H1 (cell line): ENCODE measurements at regions not wholly inside any gene's neighbourhood (a gene's known extent, or its start where the extent isn't known, plus 50 kb on each side); places are given as distances from the start of the nearest gene placed in this dataset.

Source experiments
- CTCF ChIA-PET: fragments of 300-600 bp; sonication (Branson Sonifier 250); formaldehyde crosslinking; loops from one replicate; lab custom pipeline; 2021; ENCODE audit not compliant: partially characterized antibody; lab: Charles Lee
- POLR2A ChIA-PET: fragments of 300-600 bp; sonication (Branson Sonifier 250); formaldehyde crosslinking; loops from one replicate; lab custom pipeline; 2021; ENCODE audit warnings: inconsistent platforms; ENCODE audit not compliant: partially characterized antibody; lab: Charles Lee
- DNase-seq, 2 experiments: peaks; one replicate each; pipeline versions ENCODE4 v3.0.0 to v3.0.0-alpha.2; 2010 to 2022; ENCODE audit warnings: low spot score in 2 of 2, low read depth in 1 of 2, mixed read lengths in 1 of 2
- FAIRE-seq: peaks from 2 replicates; lab custom pipeline; 2011; peaks lifted over from hg19 to GRCh38; lab: Jason Lieb, UNC
- H2AFZ ChIP-seq: 2 replicates; pipeline ENCODE4 v1.8.1; 2012; ENCODE audit warnings: low read length, inconsistent platforms
- H2AK5ac ChIP-seq: 2 replicates; pipeline ENCODE4 v1.6.1; 2013; ENCODE audit warnings: low read depth, low read length
- H2BK120ac ChIP-seq: replicated peaks from 2 replicates; pipeline ENCODE3; 2013; ENCODE audit warnings: low read depth, low read length, inconsistent platforms
- H2BK12ac ChIP-seq: 2 replicates; pipeline ENCODE4 v1.6.1; 2013; ENCODE audit warnings: low read depth, low read length
- H2BK15ac ChIP-seq: 2 replicates; pipeline ENCODE4 v1.6.1; 2013; ENCODE audit warnings: low read length
- H2BK20ac ChIP-seq: 2 replicates; pipeline ENCODE4 v1.6.1; 2013; ENCODE audit warnings: low read length
- H2BK5ac ChIP-seq: 2 replicates; pipeline ENCODE4 v1.6.1; 2013; ENCODE audit warnings: low read depth, low read length
- H3K14ac ChIP-seq: 2 replicates; pipeline ENCODE4 v1.6.1; 2013; ENCODE audit warnings: inconsistent platforms; ENCODE audit not compliant: insufficient read length
- H3K18ac ChIP-seq: 2 replicates; pipeline ENCODE4 v1.6.1; 2013; ENCODE audit warnings: low read length; ENCODE audit errors: extremely low read depth
- H3K23ac ChIP-seq: 2 replicates; pipeline ENCODE4 v1.6.1; 2013; ENCODE audit warnings: inconsistent platforms; ENCODE audit not compliant: insufficient read length
- H3K23me2 ChIP-seq: 2 replicates; pipeline ENCODE4 v1.6.1; 2013; ENCODE audit warnings: low read depth, low read length
- H3K27ac ChIP-seq: 2 replicates; pipeline ENCODE4 v1.6.1; 2011; ENCODE audit warnings: low read depth, low read length, inconsistent platforms
- H3K27me3 ChIP-seq, 4 experiments: replicated peaks in 1 of 4; 1 replicate in 1 of 4; 2 replicates in 3 of 4; pipeline versions ENCODE4 v1.6.1 to v1.8.1; 2011 to 2013; ENCODE audit warnings: low read length in 3 of 4, mild to moderate bottlenecking in 3 of 4, inconsistent platforms in 2 of 4, mixed read lengths in 2 of 4, moderate library complexity in 1 of 4; ENCODE audit not compliant: control insufficient read depth in 3 of 4, insufficient read depth in 3 of 4; ENCODE audit errors: extremely low read depth in 1 of 4
- H3K36me3 ChIP-seq, 4 experiments: 2 replicates each; pipeline versions ENCODE4 v1.6.1 to v1.8.1; 2011 to 2013; ENCODE audit warnings: mild to moderate bottlenecking in 4 of 4, low read length in 3 of 4, moderate library complexity in 2 of 4, control low read depth in 1 of 4, inconsistent platforms in 1 of 4; ENCODE audit not compliant: insufficient read depth in 4 of 4, control insufficient read depth in 2 of 4
- H3K4ac ChIP-seq: replicated peaks from 2 replicates; pipeline ENCODE3; 2013; ENCODE audit warnings: low read length, low read depth, mixed read lengths, inconsistent platforms; ENCODE audit not compliant: insufficient read length
- H3K4me1 ChIP-seq, 4 experiments: replicated peaks in 1 of 4; 1 replicate in 1 of 4; 2 replicates in 3 of 4; pipeline versions ENCODE4 v1.6.1 to v1.8.1; 2011 to 2013; ENCODE audit warnings: low read length in 3 of 4, inconsistent platforms in 2 of 4, mixed read lengths in 1 of 4; ENCODE audit not compliant: insufficient read depth in 4 of 4, control insufficient read depth in 3 of 4
- H3K4me2 ChIP-seq, 2 experiments: 2 replicates each; pipeline versions ENCODE4 v1.6.1 to v1.8.1; 2011 to 2013; ENCODE audit warnings: low read depth in 2 of 2, low read length in 2 of 2, control low read depth in 1 of 2, inconsistent platforms in 1 of 2, mild to moderate bottlenecking in 1 of 2; ENCODE audit not compliant: insufficient read depth in 1 of 2
- H3K4me3 ChIP-seq, 4 experiments: fragments of 200-600, 300-600 bp in 1 of 4; sonication (generic), shearing (Covaris generic), sonication (Bioruptor Twin) in 1 of 4; 2 replicates each; pipeline versions ENCODE4 v1.5.1 to v1.8.1; 2011 to 2016; ENCODE audit warnings: low read length in 4 of 4, low read depth in 3 of 4, control low read depth in 2 of 4, inconsistent platforms in 2 of 4, mild to moderate bottlenecking in 2 of 4, mixed read lengths in 1 of 4, moderate library complexity in 1 of 4; ENCODE audit not compliant: insufficient read depth in 2 of 4; ENCODE audit errors: extremely low read depth in 1 of 4
- H3K56ac ChIP-seq: replicated peaks from 2 replicates; pipeline ENCODE3; 2013; ENCODE audit warnings: low read depth, mild to moderate bottlenecking, mixed read lengths, low read length, inconsistent platforms; ENCODE audit not compliant: insufficient read length
- H3K79me1 ChIP-seq: 2 replicates; pipeline ENCODE4 v1.6.1; 2013; ENCODE audit warnings: low read depth, low read length, control low read depth
- H3K79me2 ChIP-seq, 2 experiments: 2 replicates each; pipeline versions ENCODE4 v1.6.1 to v1.8.1; 2012 to 2013; ENCODE audit warnings: low read length in 2 of 2, mild to moderate bottlenecking in 2 of 2, inconsistent platforms in 1 of 2; ENCODE audit not compliant: insufficient read depth in 2 of 2, control insufficient read depth in 1 of 2
- H3K9ac ChIP-seq, 4 experiments: replicated peaks in 1 of 4; 1 replicate in 1 of 4; 2 replicates in 3 of 4; pipeline versions ENCODE4 v1.6.1 to v1.8.1; 2011 to 2013; ENCODE audit warnings: low read depth in 3 of 4, low read length in 3 of 4, control low read depth in 2 of 4, mild to moderate bottlenecking in 2 of 4, moderate library complexity in 2 of 4, inconsistent platforms in 1 of 4; ENCODE audit errors: extremely low read depth in 1 of 4
- H3K9me3 ChIP-seq, 2 experiments: 2 replicates each; pipeline versions ENCODE4 v1.6.1 to v1.8.1; 2012 to 2013; ENCODE audit warnings: mild to moderate bottlenecking in 2 of 2, moderate library complexity in 2 of 2, control low read depth in 1 of 2, inconsistent platforms in 1 of 2, low read depth in 1 of 2, low read length in 1 of 2, mixed read lengths in 1 of 2; ENCODE audit not compliant: insufficient read depth in 2 of 2
- H4K20me1 ChIP-seq, 2 experiments: replicated peaks in 1 of 2; 2 replicates each; pipeline versions ENCODE3 to v1.8.1; 2011 to 2013; ENCODE audit warnings: inconsistent platforms in 2 of 2, low read length in 2 of 2, mild to moderate bottlenecking in 1 of 2; ENCODE audit not compliant: insufficient read depth in 2 of 2, control insufficient read depth in 1 of 2
- H4K5ac ChIP-seq: 2 replicates; pipeline ENCODE4 v1.6.1; 2013; ENCODE audit warnings: low read length, low read depth, mixed read lengths, inconsistent platforms; ENCODE audit not compliant: insufficient read length
- H4K8ac ChIP-seq: 2 replicates; pipeline ENCODE4 v1.8.0; 2013; ENCODE audit warnings: mild to moderate bottlenecking, moderate library complexity, low read length, inconsistent platforms; ENCODE audit not compliant: insufficient read depth; ENCODE audit errors: extremely low read depth
- H4K91ac ChIP-seq: replicated peaks from 2 replicates; pipeline ENCODE3; 2013; ENCODE audit warnings: low read length, mixed read lengths, inconsistent platforms; ENCODE audit not compliant: insufficient read length
- BACH1 ChIP-seq: IDR thresholded peaks from 2 replicates; pipeline ENCODE4 v1.6.1; 2012; ENCODE audit warnings: low read length, improper control_type of control experiment
- BCL11A ChIP-seq, 2 experiments: IDR thresholded peaks; one replicate each; pipeline ENCODE4 v1.6.1; 2011; ENCODE audit warnings: low read depth in 2 of 2, low read length in 2 of 2, mild to moderate bottlenecking in 2 of 2
- CHD1 ChIP-seq: IDR thresholded peaks from 2 replicates; pipeline ENCODE4 v1.6.1; 2012; ENCODE audit warnings: low read depth, low read length, improper control_type of control experiment
- GTF2F1 ChIP-seq: IDR thresholded peaks from 2 replicates; pipeline ENCODE4 v1.6.1; 2012; ENCODE audit warnings: low read depth, low read length, improper control_type of control experiment, borderline replicate concordance
- HDAC2 ChIP-seq, 2 experiments: fragments of 300-600 bp in 1 of 2; sonication (generic) in 1 of 2; IDR thresholded peaks; 2 replicates each; pipeline ENCODE4 v1.6.1; 2011 to 2012; ENCODE audit warnings: low read depth in 2 of 2, low read length in 2 of 2, mild to moderate bottlenecking in 2 of 2, moderate library complexity in 2 of 2, borderline replicate concordance in 1 of 2, inconsistent platforms in 1 of 2
- HDAC6 ChIP-seq: IDR thresholded peaks from one replicate; pipeline ENCODE4 v1.7.1; 2012; ENCODE audit warnings: low read depth, mild to moderate bottlenecking, inconsistent platforms, low read length, moderate library complexity
- KDM4A ChIP-seq: IDR thresholded peaks from one replicate; pipeline ENCODE4 v1.7.1; 2012; ENCODE audit warnings: low read depth, mild to moderate bottlenecking, moderate library complexity, low read length, inconsistent platforms; ENCODE audit not compliant: severe bottlenecking
- MAFK ChIP-seq: IDR thresholded peaks from 2 replicates; pipeline ENCODE4 v1.6.1; 2012; ENCODE audit warnings: low read depth, mild to moderate bottlenecking, improper control_type of control experiment, low read length
- POLR2AphosphoS5 ChIP-seq: IDR thresholded peaks from 2 replicates; pipeline ENCODE4 v1.6.1; 2011; ENCODE audit warnings: low read depth, low read length
- POU5F1 ChIP-seq: IDR thresholded peaks from 2 replicates; pipeline ENCODE4 v1.6.1; 2011; ENCODE audit warnings: low read depth, mild to moderate bottlenecking, low read length, moderate library complexity
- RBBP5 ChIP-seq: IDR thresholded peaks from 2 replicates; pipeline ENCODE4 v1.7.1; 2012; ENCODE audit warnings: low read depth, mild to moderate bottlenecking, inconsistent platforms, low read length, moderate library complexity, borderline replicate concordance

DNA sequence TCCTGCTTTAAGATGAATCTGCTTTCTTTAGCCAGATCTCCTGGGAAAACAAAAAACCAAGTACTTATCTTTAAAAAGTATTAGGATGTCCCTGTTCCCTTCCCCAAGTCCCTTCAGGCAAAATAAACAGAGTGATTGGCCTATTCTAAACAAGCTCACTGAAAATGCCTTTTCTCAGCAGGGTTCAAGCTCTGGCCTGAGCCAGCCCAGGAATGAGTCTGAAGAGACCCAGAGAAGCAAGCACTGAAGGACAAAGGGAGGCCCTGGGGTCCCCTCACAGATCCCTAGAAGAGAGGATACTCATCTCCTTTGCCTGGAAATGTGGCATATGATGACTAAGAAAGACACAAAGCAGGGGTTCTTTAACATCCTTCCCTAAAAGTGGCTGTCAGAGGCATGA is 66.8 kb upstream of the MAP1B start:
- Histone ChIP-seq H4K8ac (no peak overlapping the region), H2AFZ (no peak overlapping the region), H2BK120ac (no peak overlapping the region), H3K79me1 (no peaks in the 10 kb centered on the region), H2BK20ac (no peak overlapping the region), H3K23ac (no peak overlapping the region), H2AK5ac (no peak overlapping the region), H3K4ac (no peak overlapping the region), H3K4me2 (no peak overlapping the region; a peak in 1 of 4 replicates), H4K20me1 (no peaks in the 10 kb centered on the region), H3K4me1 (peaks cover 0 to 20% (median 7%) of the 10 kb centered on the region in 4 experiments; a peak in 6 of 7 replicates), H2BK5ac (no peak overlapping the region), H3K4me3 (no peak overlapping the region), H3K18ac (no peak overlapping the region), H3K14ac (no peak overlapping the region), H3K9me3 (no peaks in the 10 kb centered on the region), H3K27me3 (no peaks in the 10 kb centered on the region), H4K91ac (no peak overlapping the region), H3K27ac (no peak overlapping the region), H3K23me2 (no peaks in the 10 kb centered on the region), H3K79me2 (no peaks in the 10 kb centered on the region), H3K36me3 (no peaks in the 10 kb centered on the region), H3K56ac (no peak overlapping the region), H4K5ac (no peak overlapping the region), H2BK12ac (no peak overlapping the region), H2BK15ac (no peak overlapping the region), H3K9ac (no peak overlapping the region)
- ChIA-PET CTCF (interaction anchor here (0.7 to 1.8 kb wide), 5 partner anchors 17 to 55 kb away, joined by 3 to 4 read pairs (median 3); no protein-coding TSS in a partner anchor), POLR2A (no interaction called here)
- DNase-seq = no peak
- peak; percentile 39 for FAIRE-seq
- TF ChIP-seq CHD1 (no peak), POLR2AphosphoS5 (no peak), BCL11A (IDR thresholded peaks at IDR 0.05; ENCODE audit: low read depth in 2 of 2, low read length in 2 of 2) (no peak), KDM4A (no peak), BACH1 (no peak), RBBP5 (no peak), HDAC6 (no peak), MAFK (no peak), GTF2F1 (no peak), POU5F1 (no peak), HDAC2 (IDR thresholded peaks at IDR 0.05; ENCODE audit: borderline replicate concordance in 1 of 2, low read depth in 2 of 2, low read length in 2 of 2) (no peak)
